ENCODE measurements at regions not wholly inside any gene's neighbourhood (a gene's known extent, or its start where the extent isn't known, plus 50 kb on each side); places are given as distances from the start of the nearest gene placed in this dataset.

- DNase-seq (no peak), ATAC-seq (no peak)
- ChIA-PET CTCF (no interaction called here), POLR2A (no interaction called here)
- peaks cover 8% of the 10 kb centered on the region for H3K9me3 Mint-ChIP-seq (ENCODE audit: insufficient read depth)
- H3K4me3 Mint-ChIP-seq, result no peak overlapping the region
- H3K4me1 Mint-ChIP-seq (ENCODE audit: low read depth), result no peaks in the 10 kb centered on the region
- H3K27ac Mint-ChIP-seq, result no peak overlapping the region
- no peaks in the 10 kb centered on the region for H3K36me3 Mint-ChIP-seq (ENCODE audit: low read depth)
- no peaks in the 10 kb centered on the region for H3K27me3 Mint-ChIP-seq (ENCODE audit: low read depth)
Measured at GRCh38 chr1:188668083-188668482, 1809.6 kb downstream of the BRINP3 start.

GRCh38 chr1:188669728-188670382 lies 1807.8 kb downstream of the BRINP3 start:
- Mint-ChIP-seq H3K4me1 (ENCODE audit: low read depth) (no peaks in the 10 kb centered on the region), H3K27ac (no peak overlapping the region), H3K4me3 (no peak overlapping the region), H3K27me3 (ENCODE audit: low read depth) (no peaks in the 10 kb centered on the region), H3K9me3 (ENCODE audit: insufficient read depth) (peaks cover 8% of the 10 kb centered on the region), H3K36me3 (ENCODE audit: low read depth) (no peaks in the 10 kb centered on the region)
- ChIA-PET CTCF (no interaction called here), POLR2A (no interaction called here)
- no peak for DNase-seq
- no peak for ATAC-seq

DNA sequence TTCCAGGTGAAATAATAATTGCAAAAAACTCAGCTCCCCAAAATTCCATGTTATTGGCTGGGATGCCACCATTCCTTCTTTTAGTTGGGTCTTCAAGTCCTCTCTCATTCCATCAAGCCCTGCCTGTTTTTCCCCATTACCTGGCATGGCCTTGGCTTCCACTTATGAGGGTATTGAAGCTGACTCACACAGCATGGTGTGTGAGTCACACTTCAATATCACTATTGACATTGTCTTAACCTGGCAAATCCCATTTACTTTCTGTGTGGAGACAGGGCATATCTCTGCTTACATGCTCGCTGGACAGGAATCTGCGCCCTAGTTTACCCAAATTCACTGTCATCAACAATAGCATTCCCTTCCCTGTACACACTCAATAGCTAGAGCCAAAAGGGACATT lies 1806.8 kb downstream of the BRINP3 start:
- Mint-ChIP-seq H3K9me3 (ENCODE audit: insufficient read depth) (peaks cover 8% of the 10 kb centered on the region), H3K4me3 (no peak overlapping the region), H3K4me1 (ENCODE audit: low read depth) (no peaks in the 10 kb centered on the region), H3K36me3 (ENCODE audit: low read depth) (no peaks in the 10 kb centered on the region), H3K27me3 (ENCODE audit: low read depth) (no peaks in the 10 kb centered on the region), H3K27ac (no peak overlapping the region)
- ChIA-PET POLR2A (no interaction called here), CTCF (no interaction called here)
- ATAC-seq, result no peak
- no peak for DNase-seq

DNA sequence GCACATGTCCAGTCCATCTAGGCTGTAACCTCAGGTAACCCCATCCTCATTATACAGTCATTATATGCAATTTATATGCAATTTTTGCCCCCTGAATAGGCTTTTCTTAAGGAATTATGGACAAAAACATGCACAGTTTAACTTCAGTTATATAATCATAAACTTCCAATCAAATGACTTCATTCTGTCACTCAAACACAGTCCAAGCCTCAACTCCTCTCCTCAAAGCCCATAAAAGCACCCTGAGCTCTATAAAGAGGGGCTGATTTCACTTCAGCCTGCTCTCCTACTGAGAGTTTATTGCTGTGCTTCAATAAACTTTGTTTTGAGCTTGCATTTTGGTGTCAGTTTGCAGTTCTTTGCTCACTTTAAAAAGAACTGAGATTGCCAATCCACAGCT lies 1805.5 kb downstream of the BRINP3 start:
- POLR2A ChIA-PET, result no interaction called here
- no peak for DNase-seq
- Mint-ChIP-seq H3K9me3 (ENCODE audit: insufficient read depth) (peaks cover 8% of the 10 kb centered on the region), H3K27me3 (ENCODE audit: low read depth) (no peaks in the 10 kb centered on the region), H3K4me3 (no peak overlapping the region), H3K27ac (no peak overlapping the region), H3K4me1 (ENCODE audit: low read depth) (no peaks in the 10 kb centered on the region), H3K36me3 (ENCODE audit: low read depth) (no peaks in the 10 kb centered on the region)
- ATAC-seq, result no peak
- CTCF ChIA-PET, result no interaction called here

GRCh38 chr1:188689542-188689941 lies 1788.1 kb downstream of the BRINP3 start:
- POLR2A ChIA-PET, result no interaction called here
- no peak for ATAC-seq
- H3K27ac Mint-ChIP-seq, result no peak overlapping the region

GRCh38 chr1:188700116-188700515 lies 1777.5 kb downstream of the BRINP3 start:
- H3K27me3 Mint-ChIP-seq (ENCODE audit: low read depth), result no peaks in the 10 kb centered on the region
- ChIA-PET POLR2A (no interaction called here), CTCF (no interaction called here)
- no peaks in the 10 kb centered on the region for H3K36me3 Mint-ChIP-seq (ENCODE audit: low read depth)
- no peak overlapping the region for H3K27ac Mint-ChIP-seq
- no peak for DNase-seq
- peaks cover 20% of the 10 kb centered on the region for H3K9me3 Mint-ChIP-seq (ENCODE audit: insufficient read depth)
- H3K4me1 Mint-ChIP-seq (ENCODE audit: low read depth), result no peaks in the 10 kb centered on the region
- H3K4me3 Mint-ChIP-seq, result no peak overlapping the region
- ATAC-seq, result no peak

More at GRCh38 chr1:188689542-188689941, 1788.1 kb downstream of the BRINP3 start:
- peaks cover 3% of the 10 kb centered on the region for H3K9me3 Mint-ChIP-seq (ENCODE audit: insufficient read depth)
- H3K4me3 Mint-ChIP-seq, result no peak overlapping the region
- H3K4me1 Mint-ChIP-seq (ENCODE audit: low read depth), result no peaks in the 10 kb centered on the region
- no peaks in the 10 kb centered on the region for H3K36me3 Mint-ChIP-seq (ENCODE audit: low read depth)
- no peaks in the 10 kb centered on the region for H3K27me3 Mint-ChIP-seq (ENCODE audit: low read depth)
- CTCF ChIA-PET, result no interaction called here
- DNase-seq, result no peak

DNA sequence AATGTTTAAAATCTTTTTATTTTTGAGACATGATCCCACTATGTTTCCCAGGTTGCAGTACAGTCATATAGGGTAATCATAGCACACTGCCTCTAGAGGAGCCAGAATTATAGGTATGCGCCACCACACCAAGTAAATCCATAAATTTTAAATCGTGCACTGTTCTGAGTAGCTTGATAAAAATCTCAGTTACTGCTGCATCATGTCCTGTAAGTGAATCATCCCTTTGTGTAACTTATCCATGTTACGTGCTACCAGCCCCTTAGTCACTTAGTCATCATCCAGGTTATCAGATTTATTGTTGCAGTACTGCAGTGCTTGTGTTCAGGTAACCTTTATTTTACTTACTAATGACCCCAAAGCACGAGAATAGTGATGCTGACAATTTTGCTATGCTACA lies 1770.9 kb downstream of the BRINP3 start:
- no peak for ATAC-seq
- no peaks in the 10 kb centered on the region for H3K27me3 Mint-ChIP-seq (ENCODE audit: low read depth)
- no peaks in the 10 kb centered on the region for H3K36me3 Mint-ChIP-seq (ENCODE audit: low read depth)
- H3K27ac Mint-ChIP-seq, result no peak overlapping the region
- ChIA-PET CTCF (no interaction called here), POLR2A (no interaction called here)
- no peaks in the 10 kb centered on the region for H3K4me1 Mint-ChIP-seq (ENCODE audit: low read depth)
- peaks cover 9% of the 10 kb centered on the region for H3K9me3 Mint-ChIP-seq (ENCODE audit: insufficient read depth)
- DNase-seq, result no peak
- no peak overlapping the region for H3K4me3 Mint-ChIP-seq

- POLR2A ChIA-PET, result no interaction called here
- Mint-ChIP-seq H3K36me3 (ENCODE audit: low read depth) (no peaks in the 10 kb centered on the region), H3K9me3 (ENCODE audit: insufficient read depth) (peaks cover 8% of the 10 kb centered on the region), H3K4me1 (ENCODE audit: low read depth) (no peaks in the 10 kb centered on the region), H3K27ac (no peak overlapping the region), H3K27me3 (ENCODE audit: low read depth) (no peaks in the 10 kb centered on the region), H3K4me3 (no peak overlapping the region)
- CTCF ChIA-PET, result no interaction called here
- ATAC-seq (no peak), DNase-seq (no peak)
Measured at GRCh38 chr1:188708795-188709535, 1768.7 kb downstream of the BRINP3 start.

DNA sequence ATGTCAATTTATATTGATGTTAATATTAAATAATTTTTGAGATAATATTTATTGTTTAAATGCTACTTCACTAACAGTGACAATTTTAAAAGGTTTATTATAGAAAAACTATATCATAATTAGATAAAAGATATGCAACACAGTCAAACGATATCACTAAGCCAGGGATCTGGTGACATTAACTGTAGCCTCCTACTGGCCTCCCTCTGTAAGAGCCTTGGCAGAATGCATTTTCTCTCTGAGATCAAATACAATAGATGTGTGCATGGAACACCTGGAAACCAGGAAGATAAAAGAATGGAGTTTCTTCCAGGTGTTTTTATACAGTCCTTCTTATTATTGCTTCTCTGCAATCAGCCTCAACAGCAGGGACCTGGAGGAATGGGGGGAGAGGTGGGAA lies 1762.1 kb downstream of the BRINP3 start:
- Mint-ChIP-seq H3K4me3 (no peak overlapping the region), H3K27ac (no peak overlapping the region), H3K9me3 (ENCODE audit: insufficient read depth) (peaks cover 7% of the 10 kb centered on the region), H3K36me3 (ENCODE audit: low read depth) (no peaks in the 10 kb centered on the region), H3K27me3 (ENCODE audit: low read depth) (no peaks in the 10 kb centered on the region), H3K4me1 (ENCODE audit: low read depth) (no peaks in the 10 kb centered on the region)
- ATAC-seq (no peak), DNase-seq (no peak)
- ChIA-PET POLR2A (no interaction called here), CTCF (no interaction called here)

DNA sequence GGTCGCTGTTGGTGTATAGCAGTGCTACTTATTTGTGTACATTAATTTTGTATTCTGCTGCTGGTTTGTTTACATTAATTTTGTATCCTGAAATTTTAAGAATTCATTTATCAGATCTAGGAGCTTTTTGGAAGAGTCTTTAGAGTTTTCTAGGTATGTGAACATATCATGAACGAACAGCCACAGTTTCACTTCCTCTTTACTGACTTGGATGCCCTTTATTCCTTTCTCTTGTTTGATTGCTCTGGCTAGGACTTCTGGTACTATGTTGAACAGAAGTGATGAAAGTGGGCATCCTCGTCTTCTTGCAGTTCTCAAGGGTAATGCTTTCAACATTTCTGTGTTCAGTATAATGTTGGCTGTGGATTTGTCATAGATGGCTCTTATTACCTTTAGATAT lies 1757.9 kb downstream of the BRINP3 start:
- Mint-ChIP-seq H3K36me3 (ENCODE audit: low read depth) (no peaks in the 10 kb centered on the region), H3K9me3 (ENCODE audit: insufficient read depth) (no peaks in the 10 kb centered on the region), H3K4me3 (no peak overlapping the region), H3K27me3 (ENCODE audit: low read depth) (no peaks in the 10 kb centered on the region), H3K4me1 (ENCODE audit: low read depth) (no peaks in the 10 kb centered on the region), H3K27ac (no peak overlapping the region)
- ChIA-PET CTCF (no interaction called here), POLR2A (no interaction called here)
- ATAC-seq (no peak), DNase-seq (no peak)

GRCh38 chr1:188723332-188724020 lies 1754.2 kb downstream of the BRINP3 start:
- Mint-ChIP-seq H3K27ac (no peak overlapping the region), H3K27me3 (ENCODE audit: low read depth) (no peaks in the 10 kb centered on the region), H3K36me3 (ENCODE audit: low read depth) (no peaks in the 10 kb centered on the region), H3K4me1 (ENCODE audit: low read depth) (no peaks in the 10 kb centered on the region), H3K4me3 (no peak overlapping the region), H3K9me3 (ENCODE audit: insufficient read depth) (no peaks in the 10 kb centered on the region)
- ATAC-seq, result no peak
- CTCF ChIA-PET, result no interaction called here
- DNase-seq, result no peak
- POLR2A ChIA-PET, result no interaction called here

DNA sequence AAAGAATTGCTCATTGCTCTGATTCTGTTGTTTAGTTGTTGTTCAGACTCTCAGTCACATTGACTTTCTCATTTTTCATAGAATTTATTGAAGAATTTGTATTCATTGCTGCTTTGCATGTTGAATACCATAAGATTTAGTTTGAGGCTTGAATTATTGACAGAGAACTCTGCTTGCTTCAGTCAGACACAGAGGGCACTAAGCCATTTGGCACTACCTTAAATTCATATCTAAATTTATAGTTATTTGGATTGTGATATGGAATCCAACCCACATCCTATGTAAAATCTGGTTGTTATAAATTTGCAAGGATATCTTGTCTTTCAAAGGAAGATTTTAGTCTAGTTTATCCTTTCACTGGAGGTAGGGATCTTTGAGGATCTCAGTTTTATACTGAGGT lies 1748.6 kb downstream of the BRINP3 start:
- DNase-seq (no peak), ATAC-seq (no peak)
- ChIA-PET CTCF (no interaction called here), POLR2A (no interaction called here)
- no peak overlapping the region for H3K27ac Mint-ChIP-seq
- H3K27me3 Mint-ChIP-seq (ENCODE audit: low read depth), result no peaks in the 10 kb centered on the region
- H3K36me3 Mint-ChIP-seq (ENCODE audit: low read depth), result no peaks in the 10 kb centered on the region
- no peaks in the 10 kb centered on the region for H3K4me1 Mint-ChIP-seq (ENCODE audit: low read depth)
- no peak overlapping the region for H3K4me3 Mint-ChIP-seq
- peaks cover 3% of the 10 kb centered on the region for H3K9me3 Mint-ChIP-seq (ENCODE audit: insufficient read depth)
